Fibroblast of skin of abdomen (primary cell): ENCODE measurements at regions not wholly inside any gene's neighbourhood (a gene's known extent, or its start where the extent isn't known, plus 50 kb on each side); places are given as distances from the start of the nearest gene placed in this dataset.
A peak's percentile ranks its signal among the peaks of the same experiment; 100 is the strongest.

Experiments
- DNase-seq: peaks from one replicate; pipeline ENCODE4 v3.0.0-alpha.2; 2013

GRCh38 chrX:15191830-15192229 is 78.1 kb downstream of the ASB9 start:
- DNase-seq, result no peak

- no peak for DNase-seq
Observed at GRCh38 chrX:15188039-15188438, 81.8 kb downstream of the ASB9 start.

GRCh38 chrX:15177316-15177715 is 92.6 kb downstream of the ASB9 start:
- no peak for DNase-seq

GRCh38 chrX:15173411-15173810 is 96.5 kb downstream of the ASB9 start:
- no peak for DNase-seq

GRCh38 chrX:15170927-15171326 is 99.0 kb downstream of the ASB9 start:
- DNase-seq, result peak; percentile 49

GRCh38 chrX:15167826-15168225 is 102.1 kb downstream of the ASB9 start:
- no peak for DNase-seq

- DNase-seq, result no peak
Observed at GRCh38 chrX:15165832-15166231, 104.1 kb downstream of the ASB9 start.

- DNase-seq, result no peak
Observed at GRCh38 chrX:15163131-15163530, 106.8 kb downstream of the ASB9 start.

GRCh38 chrX:15160558-15161095 is 109.3 kb downstream of the ASB9 start:
- no peak for DNase-seq

- DNase-seq, result no peak
Observed at GRCh38 chrX:15158736-15159406, 111.0 kb downstream of the ASB9 start.

GRCh38 chrX:15158350-15158735 is 111.5 kb downstream of the ASB9 start:
- no peak for DNase-seq

- no peak for DNase-seq
Observed at GRCh38 chrX:15157624-15158023, 112.3 kb downstream of the ASB9 start.

GRCh38 chrX:15151267-15152186 is 118.4 kb downstream of the ASB9 start:
- peak; percentile 3 for DNase-seq

- DNase-seq, result no peak
Observed at GRCh38 chrX:15150586-15150985, 119.3 kb downstream of the ASB9 start.

- peak; percentile 5 for DNase-seq
Observed at GRCh38 chrX:15146515-15146914, 123.4 kb downstream of the ASB9 start.

GRCh38 chrX:15143825-15144121 is 126.1 kb downstream of the ASB9 start:
- DNase-seq, result no peak

- DNase-seq, result peak; percentile 17
Observed at GRCh38 chrX:15143050-15143824, 126.6 kb downstream of the ASB9 start.

- DNase-seq, result peak; percentile 1
Observed at GRCh38 chrX:15142084-15142715, 127.7 kb downstream of the ASB9 start.

- DNase-seq, result no peak
Observed at GRCh38 chrX:15136795-15137194, 133.1 kb downstream of the ASB9 start.

- DNase-seq, result no peak
Observed at GRCh38 chrX:15129412-15129811, 140.5 kb downstream of the ASB9 start.

- DNase-seq, result no peak
Observed at GRCh38 chrX:15128861-15129260, 141.0 kb downstream of the ASB9 start.

- no peak for DNase-seq
Observed at GRCh38 chrX:15127010-15127409, 142.9 kb downstream of the ASB9 start.

GRCh38 chrX:15116900-15117299 is 153.0 kb downstream of the ASB9 start:
- DNase-seq, result no peak
